Liver (tissue), 2 donors: ENCODE measurements at regions not wholly inside any gene's neighbourhood (a gene's known extent, or its start where the extent isn't known, plus 50 kb on each side); places are given as distances from the start of the nearest gene placed in this dataset.

ENCODE experiments used
- JUND ChIP-seq, 2 donors: IDR thresholded peaks; 2 replicates each; pipeline ENCODE4 v1.6.1; 2016; ENCODE audit warnings: antibody characterized with exemption in 2 of 2
- TAF1 ChIP-seq: conservative IDR thresholded peaks from 2 replicates; pipeline ENCODE4 v1.6.1; 2016; ENCODE audit warnings: antibody characterized with exemption, mild to moderate bottlenecking
- YY1 ChIP-seq: IDR thresholded peaks from 2 replicates; pipeline ENCODE4 v1.6.1; 2016; ENCODE audit warnings: antibody characterized with exemption, mild to moderate bottlenecking
- donor health status: healthy.

GRCh38 chr15:56806148-56806536 lies 72.8 kb upstream of the ZNF280D start:
- TF ChIP-seq TAF1 (no peak), YY1 (no peak), JUND (IDR thresholded peaks at IDR 0.05) (no peak)
